ENCODE measurements at regions not wholly inside any gene's neighbourhood (a gene's known extent, or its start where the extent isn't known, plus 50 kb on each side); places are given as distances from the start of the nearest gene placed in this dataset.

DNA sequence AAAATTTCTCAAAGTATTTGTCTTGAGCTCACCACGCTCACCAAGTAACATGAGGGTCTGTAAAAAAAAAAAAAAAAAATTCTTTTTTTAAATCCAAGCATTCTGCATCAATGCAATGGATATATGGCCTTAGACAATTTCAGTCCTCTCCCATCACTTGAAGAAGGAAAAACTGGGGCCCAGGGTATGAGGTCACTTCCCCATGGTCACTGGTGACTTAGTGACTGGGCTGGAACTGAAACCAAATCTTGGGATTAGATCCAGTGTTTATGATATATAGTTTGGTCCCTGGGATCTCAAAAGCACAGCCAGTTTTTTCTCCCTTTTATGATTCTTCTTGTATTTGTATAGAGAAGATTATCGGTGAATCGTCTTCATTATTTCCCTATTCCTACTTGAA lies 477.9 kb upstream of the TNP1 start:
- Histone ChIP-seq H3K4me3 (ENCODE audit: control insufficient read depth in 2 of 3, extremely low read depth in 1 of 3, insufficient read depth in 2 of 3, low read depth in 1 of 3, low read length in 3 of 3) (no peak overlapping the region), H3K36me3 (ENCODE audit: control insufficient read depth in 2 of 2, extremely low read depth in 1 of 2, insufficient read depth in 2 of 2, low read length in 2 of 2) (no peaks in the 10 kb centered on the region), H3K4me2 (ENCODE audit: control insufficient read depth, extremely low read depth, insufficient read depth, low read depth, low read length) (no peak overlapping the region), H3K9me1 (ENCODE audit: control insufficient read depth, extremely low read depth, insufficient read depth, low read length) (no peaks in the 10 kb centered on the region), H3K27ac (ENCODE audit: control insufficient read depth, insufficient read depth, low read length) (no peak overlapping the region), H3K27me3 (ENCODE audit: control insufficient read depth, extremely low read depth, insufficient read depth, low read length) (no peaks in the 10 kb centered on the region), H4K20me1 (ENCODE audit: control insufficient read depth, extremely low read depth, insufficient read depth, low read length) (no peaks in the 10 kb centered on the region), H3K9me3 (ENCODE audit: control insufficient read depth, low read depth, low read length) (no peaks in the 10 kb centered on the region), H3K4me1 (ENCODE audit: control insufficient read depth, extremely low read depth, insufficient read depth, low read length) (peaks cover 5% of the 10 kb centered on the region), H3K9ac (ENCODE audit: control insufficient read depth, extremely low read depth, insufficient read depth, low read length) (no peak overlapping the region), H2AFZ (ENCODE audit: control insufficient read depth, low read length) (no peak overlapping the region), H3K79me2 (ENCODE audit: control insufficient read depth, insufficient read depth, low read length) (no peaks in the 10 kb centered on the region)
- TF ChIP-seq, protein P1, sequence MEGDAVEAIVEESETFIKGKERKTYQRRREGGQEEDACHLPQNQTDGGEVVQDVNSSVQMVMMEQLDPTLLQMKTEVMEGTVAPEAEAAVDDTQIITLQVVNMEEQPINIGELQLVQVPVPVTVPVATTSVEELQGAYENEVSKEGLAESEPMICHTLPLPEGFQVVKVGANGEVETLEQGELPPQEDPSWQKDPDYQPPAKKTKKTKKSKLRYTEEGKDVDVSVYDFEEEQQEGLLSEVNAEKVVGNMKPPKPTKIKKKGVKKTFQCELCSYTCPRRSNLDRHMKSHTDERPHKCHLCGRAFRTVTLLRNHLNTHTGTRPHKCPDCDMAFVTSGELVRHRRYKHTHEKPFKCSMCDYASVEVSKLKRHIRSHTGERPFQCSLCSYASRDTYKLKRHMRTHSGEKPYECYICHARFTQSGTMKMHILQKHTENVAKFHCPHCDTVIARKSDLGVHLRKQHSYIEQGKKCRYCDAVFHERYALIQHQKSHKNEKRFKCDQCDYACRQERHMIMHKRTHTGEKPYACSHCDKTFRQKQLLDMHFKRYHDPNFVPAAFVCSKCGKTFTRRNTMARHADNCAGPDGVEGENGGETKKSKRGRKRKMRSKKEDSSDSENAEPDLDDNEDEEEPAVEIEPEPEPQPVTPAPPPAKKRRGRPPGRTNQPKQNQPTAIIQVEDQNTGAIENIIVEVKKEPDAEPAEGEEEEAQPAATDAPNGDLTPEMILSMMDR (optimal IDR thresholded peaks at IDR 0.05 in 1 of 3, IDR thresholded peaks at IDR 0.05 in 1 of 3, conservative IDR thresholded peaks at IDR 0.05 in 1 of 3; ENCODE audit: extremely low read depth in 1 of 3, insufficient read depth in 2 of 3, low read length in 3 of 3): no peak
- no peak for TF ChIP-seq EZH2 (IDR thresholded peaks at IDR 0.05; ENCODE audit: low read length)
- no peak for DNase-seq (ENCODE audit: low read depth, low spot score)
- FAIRE-seq: no peak
- dilution Hi-C loops (cut with MboI; ENCODE audit: extremely low pct_ligation_motif_present, low sequenced_read_pairs): no loop called here

DNA sequence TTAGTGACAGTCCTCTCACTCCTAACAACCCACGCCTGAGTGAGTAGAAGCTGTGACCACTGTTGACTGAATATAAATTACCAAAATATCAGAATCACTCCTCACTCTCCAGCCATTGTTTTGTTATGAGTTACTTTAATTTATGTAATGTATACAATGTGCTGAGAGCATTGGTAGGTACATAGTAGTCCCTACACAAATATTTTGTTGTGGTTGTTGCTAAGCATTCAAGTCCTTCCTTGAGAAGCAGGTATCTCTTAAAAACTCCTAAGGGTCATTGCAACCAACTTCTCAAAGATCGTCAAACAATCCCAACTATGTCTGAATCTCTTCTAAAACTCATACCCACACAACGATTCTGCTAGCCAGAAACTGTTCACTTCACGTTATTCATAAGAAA lies 476.8 kb upstream of the TNP1 start:
- no peak overlapping the region for H2AFZ ChIP-seq (ENCODE audit: control insufficient read depth, low read length)
- peaks cover 8% of the 10 kb centered on the region for H3K4me1 ChIP-seq (ENCODE audit: control insufficient read depth, extremely low read depth, insufficient read depth, low read length)
- H3K36me3 ChIP-seq (ENCODE audit: control insufficient read depth in 2 of 2, extremely low read depth in 1 of 2, insufficient read depth in 2 of 2, low read length in 2 of 2): no peaks in the 10 kb centered on the region
- H3K4me3 ChIP-seq (ENCODE audit: control insufficient read depth in 2 of 3, extremely low read depth in 1 of 3, insufficient read depth in 2 of 3, low read depth in 1 of 3, low read length in 3 of 3): no peak overlapping the region
- no peaks in the 10 kb centered on the region for H3K9me1 ChIP-seq (ENCODE audit: control insufficient read depth, extremely low read depth, insufficient read depth, low read length)
- FAIRE-seq (no peak), DNase-seq (ENCODE audit: low read depth, low spot score) (no peak)
- H3K27ac ChIP-seq (ENCODE audit: control insufficient read depth, insufficient read depth, low read length): no peak overlapping the region
- TF ChIP-seq, protein P1 (optimal IDR thresholded peaks at IDR 0.05 in 1 of 3, IDR thresholded peaks at IDR 0.05 in 1 of 3, conservative IDR thresholded peaks at IDR 0.05 in 1 of 3; ENCODE audit: extremely low read depth in 1 of 3, insufficient read depth in 2 of 3, low read length in 3 of 3): no peak
- no peak for TF ChIP-seq EZH2 (IDR thresholded peaks at IDR 0.05; ENCODE audit: low read length)
- dilution Hi-C loops (cut with MboI; ENCODE audit: extremely low pct_ligation_motif_present, low sequenced_read_pairs): no loop called here
- no peak overlapping the region for H3K9ac ChIP-seq (ENCODE audit: control insufficient read depth, extremely low read depth, insufficient read depth, low read length)
- H3K79me2 ChIP-seq (ENCODE audit: control insufficient read depth, insufficient read depth, low read length): no peaks in the 10 kb centered on the region
- H4K20me1 ChIP-seq (ENCODE audit: control insufficient read depth, extremely low read depth, insufficient read depth, low read length): no peaks in the 10 kb centered on the region
- H3K9me3 ChIP-seq (ENCODE audit: control insufficient read depth, low read depth, low read length): no peaks in the 10 kb centered on the region
- no peaks in the 10 kb centered on the region for H3K27me3 ChIP-seq (ENCODE audit: control insufficient read depth, extremely low read depth, insufficient read depth, low read length)
- no peak overlapping the region for H3K4me2 ChIP-seq (ENCODE audit: control insufficient read depth, extremely low read depth, insufficient read depth, low read depth, low read length)

Data from keratinocyte (primary cell).